Caco-2 (cell line): ENCODE measurements at regions not wholly inside any gene's neighbourhood (a gene's known extent, or its start where the extent isn't known, plus 50 kb on each side); places are given as distances from the start of the nearest gene placed in this dataset.
A peak's percentile ranks its signal among the peaks of the same experiment; 100 is the strongest.

Source experiments
- BruUV-seq: library from RNA; stranded (reverse); fragments of 400-500 nt; replicated peaks from 2 replicates; lab custom pipeline; 2021; lab: Mats Ljungman, UMichigan
- CTCF ChIA-PET: fragments of 300-600 bp; sonication (Branson Sonifier 250); formaldehyde crosslinking; loops from one replicate; lab custom pipeline; 2022; ENCODE audit warnings: antibody characterized with exemption; lab: Charles Lee
- POLR2A ChIA-PET: fragments of 300-600 bp; sonication (Branson Sonifier 250); formaldehyde crosslinking; loops from one replicate; lab custom pipeline; 2022; ENCODE audit warnings: antibody characterized with exemption; lab: Charles Lee
- DNase-seq, 2 experiments: peaks; one replicate each; pipeline versions ENCODE4 v3.0.0 to v3.0.0-alpha.2; 2020 to 2022
- H3K27me3 ChIP-seq: replicated peaks from 2 replicates; pipeline ENCODE4 v1.6.0; 2011; ENCODE audit warnings: low read length; ENCODE audit not compliant: control insufficient read depth, insufficient read depth
- H3K36me3 ChIP-seq: 2 replicates; pipeline ENCODE4 v1.5.1; 2011; ENCODE audit warnings: low read length; ENCODE audit not compliant: control insufficient read depth, insufficient read depth
- H3K4me1 ChIP-seq: fragments of 250-450 bp; sonication (Bioruptor Pico); 2 replicates; pipeline ENCODE4 v1.5.1; 2020; ENCODE audit warnings: mild to moderate bottlenecking
- H3K4me3 ChIP-seq: 2 replicates; pipeline ENCODE4 v1.5.1; 2011; ENCODE audit warnings: low read depth, mild to moderate bottlenecking, control low read depth, low read length
- H3K9me3 ChIP-seq: fragments of 250-450 bp; sonication (Bioruptor Pico); 2 replicates; pipeline ENCODE4 v1.5.1; 2020; ENCODE audit warnings: mild to moderate bottlenecking, moderate library complexity
- H3K27ac Mint-ChIP-seq: one replicate; pipeline ENCODE4 v1.8.0; 2022; ENCODE audit warnings: mixed read lengths; ENCODE audit not compliant: unreplicated experiment
- H3K27me3 Mint-ChIP-seq: one replicate; pipeline ENCODE4 v1.8.0; 2022; ENCODE audit warnings: mixed read lengths; ENCODE audit not compliant: insufficient read depth, unreplicated experiment
- H3K36me3 Mint-ChIP-seq: one replicate; pipeline ENCODE4 v1.8.0; 2022; ENCODE audit warnings: mild to moderate bottlenecking, mixed read lengths; ENCODE audit not compliant: insufficient read depth, unreplicated experiment
- H3K4me1 Mint-ChIP-seq: one replicate; pipeline ENCODE4 v1.8.0; 2022; ENCODE audit warnings: low read depth, mixed read lengths; ENCODE audit not compliant: unreplicated experiment
- H3K4me3 Mint-ChIP-seq: one replicate; pipeline ENCODE4 v1.8.0; 2022; ENCODE audit warnings: mild to moderate bottlenecking, moderate library complexity, mixed read lengths; ENCODE audit not compliant: unreplicated experiment
- H3K9me3 Mint-ChIP-seq: one replicate; pipeline ENCODE4 v1.8.0; 2022; ENCODE audit warnings: mixed read lengths; ENCODE audit not compliant: unreplicated experiment
- CTCF ChIP-seq, 2 experiments: fragments of 200-600 bp in 1 of 2; IDR thresholded peaks; 1 replicate in 1 of 2; 2 replicates in 1 of 2; pipeline versions ENCODE4 v1.5.1 to v1.8.0; 2011 to 2022; ENCODE audit warnings: antibody characterized with exemption in 1 of 2, control low read depth in 1 of 2, inconsistent platforms in 1 of 2, low read depth in 1 of 2, low read length in 1 of 2, mild to moderate bottlenecking in 1 of 2, moderate library complexity in 1 of 2; ENCODE audit not compliant: insufficient read depth in 1 of 2, severe bottlenecking in 1 of 2, unreplicated experiment in 1 of 2
- intact Hi-C: fragments of 100-400 bp; cut with micrococcal nuclease; formaldehyde crosslinking; loops from one replicate; pipeline ENCODE4 v1.10.0; 2022; ENCODE audit not compliant: unreplicated experiment

GRCh38 chr3:10709110-10709781 is 106.8 kb upstream of the SLC6A11 start:
- BruUV-seq: no TSS peak
- no peaks in the 10 kb centered on the region for H3K36me3 ChIP-seq
- no peak overlapping the region for H3K4me3 ChIP-seq
- H3K27me3 ChIP-seq: no peaks in the 10 kb centered on the region
- Mint-ChIP-seq H3K9me3 (no peaks in the 10 kb centered on the region), H3K4me3 (no peak overlapping the region), H3K4me1 (no peaks in the 10 kb centered on the region), H3K36me3 (no peaks in the 10 kb centered on the region), H3K27ac (no peak overlapping the region), H3K27me3 (peaks cover 41% of the 10 kb centered on the region)
- no peak for DNase-seq
- no peaks in the 10 kb centered on the region for H3K9me3 ChIP-seq
- peak in 1 of 2 experiments; percentile 3 for TF ChIP-seq CTCF (IDR thresholded peaks at IDR 0.05; ENCODE audit: insufficient read depth in 1 of 2, low read depth in 1 of 2, low read length in 1 of 2, severe bottlenecking in 1 of 2, unreplicated experiment in 1 of 2)
- no peaks in the 10 kb centered on the region for H3K4me1 ChIP-seq
- intact Hi-C loops: no loop called here
- CTCF ChIA-PET: no interaction called here
- POLR2A ChIA-PET: no interaction called here

- no peaks in the 10 kb centered on the region for H3K4me1 Mint-ChIP-seq
- intact Hi-C loops: no loop called here
- no peak for DNase-seq
- Histone ChIP-seq H3K9me3 (no peaks in the 10 kb centered on the region), H3K4me3 (no peak overlapping the region), H3K27me3 (no peaks in the 10 kb centered on the region), H3K36me3 (no peaks in the 10 kb centered on the region), H3K4me1 (no peaks in the 10 kb centered on the region)
- peaks cover 30% of the 10 kb centered on the region for H3K27me3 Mint-ChIP-seq
- TF ChIP-seq CTCF (IDR thresholded peaks at IDR 0.05; ENCODE audit: insufficient read depth in 1 of 2, low read depth in 1 of 2, low read length in 1 of 2, severe bottlenecking in 1 of 2, unreplicated experiment in 1 of 2): no peak
- ChIA-PET CTCF (no interaction called here), POLR2A (no interaction called here)
- no peaks in the 10 kb centered on the region for H3K9me3 Mint-ChIP-seq
- no peaks in the 10 kb centered on the region for H3K36me3 Mint-ChIP-seq
- no TSS peak for BruUV-seq
- H3K4me3 Mint-ChIP-seq: no peak overlapping the region
- H3K27ac Mint-ChIP-seq: no peak overlapping the region
These were observed 103.9 kb upstream of the SLC6A11 start for GRCh38 chr3:10712121-10712520.

GRCh38 chr3:10713656-10714055 is 102.4 kb upstream of the SLC6A11 start:
- ChIA-PET POLR2A (no interaction called here), CTCF (no interaction called here)
- H3K36me3 Mint-ChIP-seq: no peaks in the 10 kb centered on the region
- no peak for DNase-seq
- H3K4me3 Mint-ChIP-seq: no peak overlapping the region
- H3K4me1 ChIP-seq: no peaks in the 10 kb centered on the region
- H3K36me3 ChIP-seq: no peaks in the 10 kb centered on the region
- no peak overlapping the region for H3K27ac Mint-ChIP-seq
- H3K4me1 Mint-ChIP-seq: no peaks in the 10 kb centered on the region
- TF ChIP-seq CTCF (IDR thresholded peaks at IDR 0.05; ENCODE audit: insufficient read depth in 1 of 2, low read depth in 1 of 2, low read length in 1 of 2, severe bottlenecking in 1 of 2, unreplicated experiment in 1 of 2): no peak
- peaks cover 28% of the 10 kb centered on the region for H3K27me3 Mint-ChIP-seq
- H3K4me3 ChIP-seq: no peak overlapping the region
- BruUV-seq: no TSS peak
- H3K9me3 Mint-ChIP-seq: no peaks in the 10 kb centered on the region
- intact Hi-C loops: no loop called here
- H3K9me3 ChIP-seq: no peaks in the 10 kb centered on the region
- no peaks in the 10 kb centered on the region for H3K27me3 ChIP-seq
